Keratinocyte (primary cell): ENCODE measurements at regions not wholly inside any gene's neighbourhood (a gene's known extent, or its start where the extent isn't known, plus 50 kb on each side); places are given as distances from the start of the nearest gene placed in this dataset.

ENCODE experiments used
- EZH2 ChIP-seq: IDR thresholded peaks from one replicate; pipeline ENCODE4 v1.6.1; 2012; ENCODE audit warnings: inconsistent platforms, mild to moderate bottlenecking, low read length, moderate library complexity
- TF ChIP-seq, protein P1 (sequence below), 3 experiments: IDR thresholded peaks in 1 of 3; conservative IDR thresholded peaks in 1 of 3; optimal IDR thresholded peaks in 1 of 3; 2 replicates in 2 of 3; 3 replicates in 1 of 3; pipeline versions ENCODE3 to v1.5.1; 2011; ENCODE audit warnings: low read length in 3 of 3, mild to moderate bottlenecking in 3 of 3, moderate library complexity in 2 of 3, control low read depth in 1 of 3, inconsistent platforms in 1 of 3; ENCODE audit not compliant: insufficient read depth in 2 of 3; ENCODE audit errors: extremely low read depth in 1 of 3

DNA sequence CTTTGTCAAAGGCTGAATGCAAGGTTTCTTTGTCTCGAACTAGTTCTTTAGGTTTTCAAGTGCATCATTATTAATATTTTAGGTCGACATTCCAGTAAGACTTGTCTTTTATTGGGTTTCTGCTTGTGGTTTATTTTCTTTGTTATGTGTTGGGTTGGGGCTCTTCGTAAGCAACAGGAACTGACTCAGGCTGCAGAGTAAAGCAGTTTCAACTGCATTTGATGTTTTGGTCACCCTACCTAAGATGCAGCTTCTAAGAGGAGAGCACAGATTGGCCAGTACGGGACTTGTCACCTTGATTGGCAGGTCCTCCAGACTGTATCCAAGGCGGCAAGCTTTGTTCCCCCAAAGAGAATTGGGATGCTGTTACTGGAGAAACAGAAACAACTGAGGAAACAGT lies 149.5 kb upstream of the SULF2 start:
- TF ChIP-seq, protein P1, sequence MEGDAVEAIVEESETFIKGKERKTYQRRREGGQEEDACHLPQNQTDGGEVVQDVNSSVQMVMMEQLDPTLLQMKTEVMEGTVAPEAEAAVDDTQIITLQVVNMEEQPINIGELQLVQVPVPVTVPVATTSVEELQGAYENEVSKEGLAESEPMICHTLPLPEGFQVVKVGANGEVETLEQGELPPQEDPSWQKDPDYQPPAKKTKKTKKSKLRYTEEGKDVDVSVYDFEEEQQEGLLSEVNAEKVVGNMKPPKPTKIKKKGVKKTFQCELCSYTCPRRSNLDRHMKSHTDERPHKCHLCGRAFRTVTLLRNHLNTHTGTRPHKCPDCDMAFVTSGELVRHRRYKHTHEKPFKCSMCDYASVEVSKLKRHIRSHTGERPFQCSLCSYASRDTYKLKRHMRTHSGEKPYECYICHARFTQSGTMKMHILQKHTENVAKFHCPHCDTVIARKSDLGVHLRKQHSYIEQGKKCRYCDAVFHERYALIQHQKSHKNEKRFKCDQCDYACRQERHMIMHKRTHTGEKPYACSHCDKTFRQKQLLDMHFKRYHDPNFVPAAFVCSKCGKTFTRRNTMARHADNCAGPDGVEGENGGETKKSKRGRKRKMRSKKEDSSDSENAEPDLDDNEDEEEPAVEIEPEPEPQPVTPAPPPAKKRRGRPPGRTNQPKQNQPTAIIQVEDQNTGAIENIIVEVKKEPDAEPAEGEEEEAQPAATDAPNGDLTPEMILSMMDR (optimal IDR thresholded peaks at IDR 0.05 in 1 of 3, IDR thresholded peaks at IDR 0.05 in 1 of 3, conservative IDR thresholded peaks at IDR 0.05 in 1 of 3; ENCODE audit: extremely low read depth in 1 of 3, insufficient read depth in 2 of 3, low read length in 3 of 3): no peak
- TF ChIP-seq EZH2: no peak
